NB4 (cell line): ENCODE measurements at regions not wholly inside any gene's neighbourhood (a gene's known extent, or its start where the extent isn't known, plus 50 kb on each side); places are given as distances from the start of the nearest gene placed in this dataset.

Source experiments
- DNase-seq: peaks from one replicate; pipeline ENCODE4 v3.0.0; 2010; ENCODE audit warnings: low read depth
- H3K4me3 ChIP-seq: one replicate; pipeline ENCODE4 v1.5.1; 2011; ENCODE audit warnings: mild to moderate bottlenecking, low read depth, low read length, moderate library complexity
- MYC ChIP-seq: IDR thresholded peaks from 2 replicates; pipeline ENCODE4 v1.6.1; 2011; ENCODE audit warnings: low read depth, low read length
- POLR2A ChIP-seq: IDR thresholded peaks from 2 replicates; pipeline ENCODE4 v1.6.1; 2011; ENCODE audit warnings: mild to moderate bottlenecking; ENCODE audit not compliant: insufficient read length; ENCODE audit errors: extremely low read depth
- TF ChIP-seq, protein P1 (sequence below): IDR thresholded peaks from one replicate; pipeline ENCODE4 v1.5.1; 2012; ENCODE audit warnings: low read depth, low read length
- TF ChIP-seq, protein P2 (sequence below): IDR thresholded peaks from 2 replicates; pipeline ENCODE4 v1.6.1; 2011; ENCODE audit warnings: low read depth, low read length

DNA sequence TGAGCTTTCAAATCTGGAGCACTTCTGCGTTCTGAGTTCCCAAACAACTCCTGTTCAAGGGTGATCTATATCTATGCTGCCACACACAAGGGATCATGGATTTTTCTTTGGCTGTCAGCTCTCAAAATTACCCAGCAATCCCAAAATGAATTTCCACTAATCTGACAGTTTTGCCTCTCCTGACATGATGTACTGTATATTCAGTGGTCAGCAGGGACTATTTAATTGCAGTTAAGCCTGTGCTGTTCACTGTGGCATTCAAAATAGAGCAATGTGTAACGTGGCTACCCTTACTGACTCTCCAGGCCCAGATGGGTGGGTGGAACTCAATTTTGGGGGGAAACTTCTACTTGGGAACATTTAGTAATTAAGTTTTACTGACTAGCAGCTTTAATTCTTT lies 283.8 kb upstream of the TSHZ2 start:
- no peak overlapping the region for H3K4me3 ChIP-seq
- TF ChIP-seq, protein P1, sequence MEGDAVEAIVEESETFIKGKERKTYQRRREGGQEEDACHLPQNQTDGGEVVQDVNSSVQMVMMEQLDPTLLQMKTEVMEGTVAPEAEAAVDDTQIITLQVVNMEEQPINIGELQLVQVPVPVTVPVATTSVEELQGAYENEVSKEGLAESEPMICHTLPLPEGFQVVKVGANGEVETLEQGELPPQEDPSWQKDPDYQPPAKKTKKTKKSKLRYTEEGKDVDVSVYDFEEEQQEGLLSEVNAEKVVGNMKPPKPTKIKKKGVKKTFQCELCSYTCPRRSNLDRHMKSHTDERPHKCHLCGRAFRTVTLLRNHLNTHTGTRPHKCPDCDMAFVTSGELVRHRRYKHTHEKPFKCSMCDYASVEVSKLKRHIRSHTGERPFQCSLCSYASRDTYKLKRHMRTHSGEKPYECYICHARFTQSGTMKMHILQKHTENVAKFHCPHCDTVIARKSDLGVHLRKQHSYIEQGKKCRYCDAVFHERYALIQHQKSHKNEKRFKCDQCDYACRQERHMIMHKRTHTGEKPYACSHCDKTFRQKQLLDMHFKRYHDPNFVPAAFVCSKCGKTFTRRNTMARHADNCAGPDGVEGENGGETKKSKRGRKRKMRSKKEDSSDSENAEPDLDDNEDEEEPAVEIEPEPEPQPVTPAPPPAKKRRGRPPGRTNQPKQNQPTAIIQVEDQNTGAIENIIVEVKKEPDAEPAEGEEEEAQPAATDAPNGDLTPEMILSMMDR: no peak
- TF ChIP-seq, protein P2, sequence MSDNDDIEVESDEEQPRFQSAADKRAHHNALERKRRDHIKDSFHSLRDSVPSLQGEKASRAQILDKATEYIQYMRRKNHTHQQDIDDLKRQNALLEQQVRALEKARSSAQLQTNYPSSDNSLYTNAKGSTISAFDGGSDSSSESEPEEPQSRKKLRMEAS: no peak
- no peak for TF ChIP-seq POLR2A
- DNase-seq: no peak

DNA sequence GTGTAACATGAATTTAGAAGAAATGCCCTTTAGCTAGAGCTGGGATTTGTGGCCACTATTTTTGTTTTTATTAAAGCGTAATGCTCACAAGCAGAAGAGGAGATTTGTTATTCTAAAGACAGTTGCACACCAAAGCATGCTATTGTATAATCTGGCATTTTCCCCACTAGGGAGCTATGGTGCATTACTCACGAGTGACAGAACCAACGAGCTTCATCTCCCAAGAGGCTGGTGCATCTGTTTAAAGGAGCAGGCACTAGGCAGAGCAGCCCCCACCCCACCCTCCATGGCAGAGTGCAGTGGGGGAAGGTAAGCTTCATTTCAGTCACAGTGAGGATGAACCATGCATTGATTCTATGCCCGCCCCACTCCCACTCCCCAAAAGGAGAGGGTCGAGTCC lies 287.3 kb upstream of the TSHZ2 start:
- DNase-seq: no peak
- TF ChIP-seq, protein P2: no peak
- TF ChIP-seq, protein P1: no peak
- no peak for TF ChIP-seq POLR2A
- TF ChIP-seq MYC: no peak
- H3K4me3 ChIP-seq: no peak overlapping the region

DNA sequence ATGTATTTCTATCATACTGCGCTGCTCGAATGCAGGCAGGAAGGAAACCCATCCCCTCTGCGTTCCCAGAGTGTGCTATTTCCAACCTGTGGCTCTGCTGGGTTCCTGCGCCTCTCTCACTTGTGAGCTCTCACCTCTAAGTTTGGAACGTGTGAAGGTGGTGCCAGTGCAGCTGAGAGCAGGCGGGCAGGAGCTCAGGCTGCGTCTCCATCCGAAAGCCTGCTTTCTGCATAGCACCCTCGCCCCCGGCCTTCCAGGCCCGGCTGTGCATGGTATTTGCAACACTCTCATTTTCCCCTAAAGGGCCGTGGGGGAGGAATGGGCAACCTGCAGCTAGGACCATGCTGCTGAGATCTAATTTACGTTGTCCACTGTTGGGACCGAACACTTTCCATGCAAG lies 288.0 kb upstream of the TSHZ2 start:
- TF ChIP-seq, protein P2: no peak
- TF ChIP-seq POLR2A (no peak), MYC (no peak)
- TF ChIP-seq, protein P1: no peak
- no peak for DNase-seq
- H3K4me3 ChIP-seq: no peak overlapping the region

DNA sequence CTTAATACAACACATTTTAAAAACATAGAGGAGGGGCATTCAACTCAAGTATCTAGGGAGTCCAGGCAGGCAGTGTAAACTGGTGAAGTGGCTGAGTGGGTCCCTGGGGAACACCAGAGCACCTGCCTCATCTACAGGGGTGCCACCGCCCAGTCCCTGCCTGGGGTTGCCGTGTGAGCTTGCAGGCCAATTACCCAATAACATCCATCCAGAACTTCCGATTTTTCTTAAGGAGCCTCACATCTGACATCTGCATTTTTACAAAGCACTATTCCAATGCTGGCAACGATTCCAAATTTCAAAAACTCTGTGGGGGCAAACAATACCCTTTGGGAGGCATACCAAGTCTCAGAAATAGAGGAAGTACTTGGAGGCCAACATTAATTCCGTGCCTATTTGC lies 288.4 kb upstream of the TSHZ2 start:
- TF ChIP-seq, protein P2: no peak
- TF ChIP-seq, protein P1: no peak
- TF ChIP-seq MYC: no peak
- TF ChIP-seq POLR2A: no peak
- DNase-seq: peak; percentile 8
- H3K4me3 ChIP-seq: no peak overlapping the region

DNA sequence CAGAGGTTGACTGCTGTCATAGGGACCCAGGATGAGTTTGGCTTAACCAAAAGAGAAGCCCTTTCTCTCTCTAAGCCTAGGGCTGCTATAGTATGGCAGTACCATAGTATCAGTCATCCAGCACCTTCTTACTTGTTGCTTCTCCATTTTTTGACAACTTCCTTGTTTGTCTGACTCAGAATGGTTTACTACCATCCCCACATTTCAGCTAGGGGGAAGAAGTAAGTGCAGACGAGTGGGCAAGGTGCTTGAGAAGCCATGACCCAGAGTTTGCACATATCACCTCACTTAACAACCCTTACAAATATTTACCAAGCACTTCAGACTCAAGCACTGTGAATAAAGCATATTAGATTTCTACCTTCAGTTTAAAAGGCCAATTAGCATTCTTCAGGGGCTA lies 289.9 kb upstream of the TSHZ2 start:
- TF ChIP-seq POLR2A: no peak
- TF ChIP-seq, protein P1: no peak
- TF ChIP-seq MYC: no peak
- TF ChIP-seq, protein P2: no peak
- H3K4me3 ChIP-seq: no peak overlapping the region
- DNase-seq: peak; percentile 15

DNA sequence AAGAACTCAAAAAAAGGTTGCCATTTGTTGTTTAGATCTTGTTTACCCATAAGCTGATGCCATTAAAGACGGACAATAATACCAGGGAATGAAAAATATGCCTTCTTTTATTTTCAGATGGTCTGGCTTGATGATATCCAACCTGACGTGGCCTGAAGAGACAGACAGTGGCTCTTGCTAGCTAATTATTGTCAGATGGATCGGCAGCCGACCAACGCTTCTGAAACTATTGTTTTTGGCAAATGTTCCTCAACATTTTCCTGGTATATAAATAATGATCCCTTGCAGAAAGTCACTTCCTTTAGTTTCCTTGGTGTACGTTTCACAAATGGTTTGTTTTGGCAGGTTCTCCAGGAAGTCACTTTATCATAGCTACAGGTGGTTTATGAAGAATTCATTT lies 290.9 kb upstream of the TSHZ2 start:
- no peak overlapping the region for H3K4me3 ChIP-seq
- TF ChIP-seq, protein P2: no peak
- TF ChIP-seq, protein P1: no peak
- TF ChIP-seq POLR2A (no peak), MYC (no peak)
- DNase-seq: no peak
